Medulla oblongata (tissue), 1 donor: ENCODE measurements at regions not wholly inside any gene's neighbourhood (a gene's known extent, or its start where the extent isn't known, plus 50 kb on each side); places are given as distances from the start of the nearest gene placed in this dataset.
"Not testable (repeated sequence)": the region's sequence is repeated elsewhere in the genome, so short reads cannot be mapped to it uniquely, and the experiment has no call there.

ENCODE experiments used
- DNase-seq: peaks from one replicate; pipeline ENCODE4 v3.0.0-alpha.2; 2015; ENCODE audit errors: extremely low spot score

DNA sequence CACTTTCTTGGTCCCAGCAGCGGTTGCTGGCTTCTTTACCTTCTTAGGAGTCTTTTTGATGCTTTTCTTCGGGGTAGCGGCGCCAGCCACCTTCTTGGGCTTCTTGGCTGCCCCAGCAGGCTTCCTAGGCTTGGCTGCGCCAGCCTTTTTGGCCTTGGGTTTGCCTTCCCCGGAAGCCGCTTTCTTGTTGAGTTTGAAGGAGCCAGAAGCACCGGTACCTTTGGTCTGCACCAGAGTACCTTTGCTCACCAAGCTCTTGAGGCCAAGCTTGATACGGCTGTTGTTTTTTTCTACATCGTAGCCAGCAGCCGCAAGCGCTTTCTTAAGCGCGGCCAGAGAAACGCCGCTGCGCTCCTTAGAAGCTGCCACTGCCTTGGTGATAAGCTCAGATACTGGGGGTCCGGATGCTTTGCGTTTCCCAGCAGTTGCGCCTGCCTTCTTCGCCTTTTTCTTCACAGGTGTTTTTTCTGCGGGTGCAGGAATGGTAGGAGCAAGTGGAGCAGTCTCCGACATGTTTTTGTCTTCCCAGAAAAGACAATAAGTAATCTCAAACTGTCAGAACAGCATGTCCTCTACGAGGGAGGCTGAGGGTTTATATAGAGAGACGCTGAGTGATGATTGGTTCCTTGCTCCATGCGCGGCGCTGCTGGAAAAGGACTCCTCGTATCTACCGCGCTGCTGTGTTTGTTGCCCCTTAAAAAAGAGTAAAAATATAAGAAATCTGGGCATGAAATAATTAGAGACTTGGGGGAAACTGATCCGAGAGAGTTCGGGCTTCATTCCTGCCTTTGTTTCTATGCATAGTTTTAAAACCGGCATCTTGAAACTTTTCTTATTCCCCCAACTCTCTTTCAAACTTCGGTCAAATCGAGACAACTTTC, 130.3 kb upstream of the BTN3A2 start:
- peak; percentile 81 for DNase-seq

GRCh38 chr6:26235302-26235670, 129.7 kb upstream of the BTN3A2 start:
- no peak for DNase-seq

GRCh38 chr6:26239415-26239814, 125.6 kb upstream of the BTN3A2 start:
- not testable (repeated sequence) for DNase-seq

- DNase-seq, result peak; percentile 79
These were observed 124.6 kb upstream of the BTN3A2 start for GRCh38 chr6:26240157-26241032.

DNA sequence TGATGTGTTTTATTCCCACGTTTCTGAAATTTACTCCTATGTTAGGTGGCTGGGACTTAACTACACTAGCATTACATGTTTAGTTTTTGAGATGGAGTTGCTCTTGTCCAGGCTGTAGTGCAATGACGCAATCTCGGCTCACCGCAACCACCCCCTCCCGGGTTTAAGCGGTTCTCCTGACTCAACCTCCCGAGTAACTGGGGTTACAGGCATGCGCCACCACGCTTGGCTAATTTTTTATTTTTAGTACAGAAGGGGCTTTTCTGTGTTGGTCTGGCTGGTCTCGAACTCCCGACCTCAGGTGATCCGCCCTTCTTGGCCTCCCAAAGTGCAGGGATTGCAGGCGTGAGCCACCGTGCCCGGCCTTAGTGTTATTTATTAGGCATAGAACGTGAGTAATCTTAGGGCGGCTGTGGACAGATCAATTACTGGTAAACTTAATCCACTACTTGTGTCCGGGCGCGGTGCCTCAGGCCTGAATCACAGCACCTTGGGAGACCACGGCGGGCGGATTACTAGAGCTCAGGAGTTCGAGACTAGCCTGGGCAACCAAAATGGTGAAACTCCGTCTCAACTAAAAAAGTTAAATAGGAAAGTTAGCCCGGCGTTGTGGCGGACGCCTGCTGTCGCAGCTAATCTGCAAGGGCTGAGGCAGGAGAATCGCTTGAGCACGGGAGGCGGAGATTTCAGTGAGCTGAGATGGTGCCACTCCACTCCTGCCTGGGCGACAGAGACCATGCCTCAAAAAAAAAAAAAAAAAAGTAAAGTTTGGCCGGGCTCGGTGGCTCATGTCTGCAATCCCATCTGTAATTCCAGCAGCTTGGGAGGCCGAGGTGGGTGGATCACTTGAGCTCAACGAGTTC, 123.7 kb upstream of the BTN3A2 start:
- no peak for DNase-seq

- no peak for DNase-seq
These were observed 121.9 kb upstream of the BTN3A2 start for GRCh38 chr6:26243132-26243531.

- no peak for DNase-seq
These were observed 121.2 kb upstream of the BTN3A2 start for GRCh38 chr6:26243752-26244151.

DNA sequence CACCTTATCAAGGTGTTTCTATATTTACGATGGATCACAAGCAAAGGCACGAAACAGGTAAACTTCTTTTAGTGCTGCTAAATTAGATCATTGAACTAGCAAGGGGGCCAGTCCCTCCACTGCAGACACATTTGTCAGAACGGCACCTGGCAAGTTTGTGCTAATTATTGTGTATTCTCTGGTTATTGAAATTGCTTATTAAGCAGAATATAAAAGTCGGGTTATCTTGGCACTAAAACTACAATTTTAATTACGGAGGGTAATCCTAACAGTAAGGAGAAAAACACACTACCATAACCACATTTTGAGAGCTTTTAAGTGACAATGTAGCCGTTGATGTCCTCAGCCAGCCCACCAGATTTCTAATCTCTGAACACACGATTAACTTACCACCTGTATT, 118.9 kb upstream of the BTN3A2 start:
- DNase-seq, result no peak

- DNase-seq, result no peak
These were observed 118.4 kb upstream of the BTN3A2 start for GRCh38 chr6:26246553-26246952.

DNA sequence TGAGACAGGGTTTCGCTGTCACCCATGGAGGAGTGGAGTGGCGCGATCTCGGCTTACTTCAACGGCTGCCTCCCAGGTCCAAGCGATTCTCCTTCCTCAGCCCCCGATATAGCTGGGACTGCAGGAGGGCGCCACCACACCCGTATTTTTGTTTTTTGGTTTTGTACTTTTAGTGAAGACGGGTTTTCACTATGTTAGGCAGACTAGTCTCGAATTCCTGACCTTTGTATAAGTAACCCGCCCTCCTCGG, 115.4 kb upstream of the BTN3A2 start:
- DNase-seq, result no peak

DNA sequence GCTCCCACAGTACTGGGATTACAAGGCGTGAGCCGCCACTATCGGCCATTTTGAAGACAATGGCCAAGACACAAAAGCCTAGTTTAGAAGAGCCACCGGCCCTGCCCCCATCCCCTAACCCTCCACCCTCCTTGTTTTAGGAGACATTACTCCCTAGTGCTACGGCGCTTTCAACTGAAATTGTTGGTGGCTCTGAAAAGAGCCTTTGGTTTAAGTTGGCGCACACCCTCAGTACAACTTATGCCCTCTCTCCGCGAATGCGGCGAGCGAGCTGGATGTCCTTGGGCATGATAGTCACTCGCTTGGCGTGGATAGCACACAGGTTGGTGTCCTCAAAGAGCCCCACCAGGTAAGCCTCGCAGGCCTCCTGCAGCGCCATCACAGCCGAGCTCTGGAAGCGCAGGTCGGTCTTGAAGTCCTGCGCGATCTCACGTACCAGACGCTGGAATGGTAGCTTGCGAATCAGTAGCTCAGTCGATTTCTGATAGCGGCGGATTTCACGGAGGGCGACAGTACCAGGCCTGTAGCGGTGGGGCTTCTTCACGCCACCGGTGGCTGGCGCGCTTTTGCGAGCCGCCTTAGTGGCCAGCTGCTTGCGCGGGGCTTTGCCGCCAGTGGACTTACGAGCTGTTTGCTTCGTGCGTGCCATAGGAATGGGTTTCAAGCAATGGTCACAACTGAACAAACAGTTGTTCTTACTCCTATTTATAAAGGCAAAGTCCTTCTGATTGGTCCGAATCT, 114.9 kb upstream of the BTN3A2 start:
- peak; percentile 54 for DNase-seq

GRCh38 chr6:26250698-26251044, 114.3 kb upstream of the BTN3A2 start:
- peak; percentile 49 for DNase-seq

GRCh38 chr6:26251354-26252076, 113.5 kb upstream of the BTN3A2 start:
- peak; percentile 78 for DNase-seq

GRCh38 chr6:26252077-26252472, 112.9 kb upstream of the BTN3A2 start:
- DNase-seq, result no peak

DNA sequence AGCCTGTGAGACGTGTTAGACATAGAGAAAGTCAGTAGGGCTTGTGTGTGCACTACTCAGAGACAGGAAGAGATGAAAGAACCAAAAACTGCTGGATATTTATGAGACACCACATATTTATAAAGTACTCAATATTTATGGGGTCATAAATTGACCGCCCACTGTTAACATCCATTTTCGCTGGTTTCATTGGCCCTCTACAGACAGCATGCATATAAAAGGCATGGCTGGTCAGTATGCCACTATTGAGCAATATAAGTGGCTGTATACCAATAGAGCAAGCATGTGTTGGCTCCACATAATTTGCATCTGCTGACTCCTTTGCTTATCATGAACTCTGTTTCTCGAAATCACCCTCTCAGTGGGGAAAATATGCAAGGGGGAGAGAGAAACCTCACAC, 110.3 kb upstream of the BTN3A2 start:
- no peak for DNase-seq

- DNase-seq, result no peak
These were observed 107.7 kb upstream of the BTN3A2 start for GRCh38 chr6:26257272-26257671.

- DNase-seq, result no peak
These were observed 106.6 kb upstream of the BTN3A2 start for GRCh38 chr6:26258212-26258977.

DNA sequence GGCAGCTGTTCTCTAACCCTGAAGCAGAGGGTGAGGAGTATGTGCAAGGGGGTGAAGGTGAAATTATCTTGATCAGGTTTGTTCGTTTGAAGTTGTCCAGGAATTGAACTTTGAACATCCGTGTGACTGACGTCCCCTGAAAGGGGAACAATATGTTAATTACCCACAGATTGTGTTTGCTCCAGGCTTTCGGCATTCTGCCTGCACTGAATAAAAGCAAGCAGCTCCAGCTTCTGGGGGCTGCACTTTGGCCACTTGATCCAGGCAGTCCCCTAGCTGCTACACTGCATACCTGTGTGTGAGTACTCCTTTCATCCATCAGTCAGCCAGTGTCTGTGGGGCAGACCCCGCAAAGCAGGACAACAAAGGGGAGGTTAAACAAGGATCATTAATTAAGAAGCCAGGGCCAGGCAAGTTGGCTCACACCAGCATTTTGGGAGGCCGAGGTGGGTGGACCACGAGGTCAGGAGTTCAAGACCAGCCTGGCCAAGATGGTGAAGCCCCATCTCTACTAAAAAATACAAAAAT, 104.8 kb upstream of the BTN3A2 start:
- no peak for DNase-seq

GRCh38 chr6:26260725-26261490, 104.1 kb upstream of the BTN3A2 start:
- no peak for DNase-seq
